ENCODE measurements at regions not wholly inside any gene's neighbourhood (a gene's known extent, or its start where the extent isn't known, plus 50 kb on each side); places are given as distances from the start of the nearest gene placed in this dataset.

Small RNA genes lying in the stretch of these regions (small RNA-seq; reads per million reads assigned to genes)
- gene AL079307.3 = 0 reads per million in 7 experiments
